GM18873 (cell line): ENCODE measurements at regions not wholly inside any gene's neighbourhood (a gene's known extent, or its start where the extent isn't known, plus 50 kb on each side); places are given as distances from the start of the nearest gene placed in this dataset.

Source experiments
- ATAC-seq: cut with Tn5 transposase; IDR thresholded peaks from one replicate; pipeline ENCODE4 v1.9.1; 2021; ENCODE audit warnings: mild to moderate bottlenecking, moderate library complexity, moderate number of reproducible peaks; ENCODE audit not compliant: unreplicated experiment, low FRiP score

GRCh38 chr2:176388861-176389260, 119.6 kb downstream of the MTX2 start:
- ATAC-seq: no peak

GRCh38 chr2:176390276-176391147, 121.3 kb downstream of the MTX2 start:
- no peak for ATAC-seq

- ATAC-seq: no peak
Measured at GRCh38 chr2:176391148-176391419, 121.8 kb downstream of the MTX2 start.

GRCh38 chr2:176392249-176392648, 123.0 kb downstream of the MTX2 start:
- ATAC-seq: no peak

- ATAC-seq: no peak
Measured at GRCh38 chr2:176392744-176393414, 123.6 kb downstream of the MTX2 start.

GRCh38 chr2:176395273-176395854, 126.1 kb downstream of the MTX2 start:
- no peak for ATAC-seq

- ATAC-seq: no peak
Measured at GRCh38 chr2:176398243-176399073, 129.2 kb downstream of the MTX2 start.

- no peak for ATAC-seq
Measured at GRCh38 chr2:176399074-176399598, 129.9 kb downstream of the MTX2 start.

GRCh38 chr2:176405477-176405876, 136.2 kb downstream of the MTX2 start:
- no peak for ATAC-seq

- ATAC-seq: no peak
Measured at GRCh38 chr2:176407706-176408105, 138.5 kb downstream of the MTX2 start.

- no peak for ATAC-seq
Measured at GRCh38 chr2:176409671-176410070, 140.4 kb downstream of the MTX2 start.

GRCh38 chr2:176412136-176412535, 142.9 kb downstream of the MTX2 start:
- no peak for ATAC-seq

- no peak for ATAC-seq
Measured at GRCh38 chr2:176413786-176414185, 144.5 kb downstream of the MTX2 start.

GRCh38 chr2:176414641-176415040, 145.4 kb downstream of the MTX2 start:
- no peak for ATAC-seq

- ATAC-seq: no peak
Measured at GRCh38 chr2:176415174-176415895, 146.1 kb downstream of the MTX2 start.

GRCh38 chr2:176415937-176416499, 146.8 kb downstream of the MTX2 start:
- ATAC-seq: no peak

- no peak for ATAC-seq
Measured at GRCh38 chr2:176418768-176419167, 149.5 kb downstream of the MTX2 start.

- no peak for ATAC-seq
Measured at GRCh38 chr2:176419591-176420071, 150.4 kb downstream of the MTX2 start.

GRCh38 chr2:176421297-176422050, 152.2 kb downstream of the MTX2 start:
- ATAC-seq: no peak
